Right lobe of liver (tissue), 6 donors: ENCODE measurements at regions not wholly inside any gene's neighbourhood (a gene's known extent, or its start where the extent isn't known, plus 50 kb on each side); places are given as distances from the start of the nearest gene placed in this dataset.

Source experiments
- ATAC-seq, 4 donors: fragments of 200-7000 bp; cut with Tn5 transposase; one replicate each; pipeline ENCODE4 v1.9.1; 2020; ENCODE audit warnings: mild to moderate bottlenecking in 4 of 4, moderate library complexity in 4 of 4
- DNase-seq, 3 donors: peaks; one replicate each; pipeline ENCODE4 v3.0.0-alpha.2; 2020
- H3K27ac ChIP-seq, 3 donors: fragments of 200-600 bp; one replicate each; pipeline ENCODE4 v1.8.0; 2022
- H3K27me3 ChIP-seq, 2 donors: fragments of 200-600 bp; one replicate each; pipeline ENCODE4 v1.8.0; 2022
- H3K36me3 ChIP-seq, 4 donors: fragments of 200-600 bp; sonication (generic) in 1 of 4; one replicate each; pipeline versions ENCODE4 v1.5.1 to v1.8.0; 2017 to 2022; ENCODE audit warnings: control low read depth in 1 of 4
- H3K4me1 ChIP-seq, 4 donors: fragments of 200-600 bp; sonication (generic) in 1 of 4; one replicate each; pipeline versions ENCODE4 v1.5.1 to v1.8.0; 2017 to 2022; ENCODE audit warnings: control low read depth in 1 of 4
- H3K4me3 ChIP-seq, 3 donors: fragments of 200-600 bp; one replicate each; pipeline ENCODE4 v1.8.0; 2022
- H3K9me3 ChIP-seq, 4 donors: fragments of 200-600 bp; sonication (generic) in 1 of 4; one replicate each; pipeline versions ENCODE4 v1.5.1 to v1.8.0; 2017 to 2022; ENCODE audit warnings: control low read depth in 1 of 4
- POLR2A ChIP-seq: fragments of 450-650 bp; IDR thresholded peaks from one replicate; pipeline ENCODE4 v1.6.1; 2017; ENCODE audit warnings: antibody characterized with exemption, mild to moderate bottlenecking
- WGBS: methylation state at CpG from one replicate; pipeline ENCODE4 v1.1.6; 2018; ENCODE audit warnings: low coverage, low lambda C conversion rate; ENCODE audit not compliant: insufficient coverage; ENCODE audit errors: missing lambda C conversion rate; 5-methylcytosine and 5-hydroxymethylcytosine counted together
- intact Hi-C, 2 donors: fragments of 100-400 bp; cut with DNase I; formaldehyde crosslinking; loops; one replicate each; pipeline versions ENCODE4 v1.11.2 to v1.14.1; 2022
- TF ChIP-seq, protein P1 (sequence below), 4 donors: fragments of 200-600 bp in 3 of 4; fragments of 450-650 bp in 1 of 4; IDR thresholded peaks; one replicate each; pipeline versions ENCODE4 v1.5.1 to v1.8.0; 2016 to 2022; ENCODE audit warnings: antibody characterized with exemption in 4 of 4, mild to moderate bottlenecking in 2 of 4
- donor health status: DM: no; HTN: yes; CAD: no.
- donor health status: DM: no; HTN: no; CAD: no.
- donor health status: DM: no; HTN: no; CAD: no.
- donor health status: DM: no; HTN: yes; CAD: no.
- donor health status: DM: no; HTN: yes; CAD: no.

DNA sequence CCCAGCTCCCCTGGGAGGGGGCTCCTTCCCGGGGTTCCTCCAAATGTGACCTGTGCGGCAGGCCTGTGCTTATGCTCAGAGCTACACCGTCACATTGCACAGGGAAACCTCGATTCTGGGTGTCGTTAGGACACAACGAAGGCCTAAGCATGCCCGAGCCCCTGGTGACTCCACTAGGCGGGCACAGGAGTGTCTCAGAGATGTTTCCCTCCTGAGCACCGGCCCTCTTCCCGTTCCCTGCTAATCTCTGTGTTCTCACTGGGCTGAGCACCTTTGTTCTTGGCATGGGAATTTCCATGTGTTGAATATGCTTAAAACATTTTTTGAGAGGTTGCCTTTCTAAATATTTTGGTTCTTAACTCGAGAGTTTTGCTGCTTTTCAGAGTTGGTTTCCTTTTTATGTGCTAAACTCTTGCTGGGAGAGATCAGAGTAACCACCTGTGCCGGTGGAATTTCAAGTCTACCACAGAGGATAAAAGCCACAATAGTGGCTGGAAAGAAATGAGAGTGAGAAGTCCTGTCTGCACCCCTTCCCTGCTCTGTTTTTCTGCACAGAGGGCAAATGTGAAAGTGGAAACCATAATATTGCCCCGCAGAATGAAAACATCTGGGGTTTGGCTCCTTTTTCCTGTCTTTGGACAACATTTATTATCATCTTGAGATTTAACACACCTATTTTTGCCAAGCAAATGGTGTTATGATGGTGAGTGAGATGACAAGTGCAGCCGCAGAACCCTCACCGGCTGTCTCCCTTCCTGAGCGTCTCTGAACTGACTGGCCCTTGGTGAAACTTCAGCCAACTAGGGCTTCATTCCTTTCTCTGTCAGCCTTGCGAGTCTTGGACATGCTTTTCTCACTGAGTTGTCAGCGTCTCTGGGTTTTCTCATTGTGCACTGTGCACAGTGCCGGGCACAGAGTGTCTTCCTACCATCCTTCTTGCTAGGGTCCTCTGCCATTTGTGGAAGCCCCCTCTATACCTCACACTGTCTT is 154.1 kb downstream of the VAPA start:
- H3K4me1 ChIP-seq = no peaks in the 10 kb centered on the region
- H3K27ac ChIP-seq = no peak overlapping the region
- intact Hi-C loops = no loop called here
- ATAC-seq (no peak), DNase-seq (no peak)
- H3K27me3 ChIP-seq = no peaks in the 10 kb centered on the region
- WGBS = 73% methylated on average over 10 of the region's 19 CpGs
- no peaks in the 10 kb centered on the region for H3K36me3 ChIP-seq
- H3K4me3 ChIP-seq = no peak overlapping the region
- no peak for TF ChIP-seq POLR2A
- TF ChIP-seq, protein P1, sequence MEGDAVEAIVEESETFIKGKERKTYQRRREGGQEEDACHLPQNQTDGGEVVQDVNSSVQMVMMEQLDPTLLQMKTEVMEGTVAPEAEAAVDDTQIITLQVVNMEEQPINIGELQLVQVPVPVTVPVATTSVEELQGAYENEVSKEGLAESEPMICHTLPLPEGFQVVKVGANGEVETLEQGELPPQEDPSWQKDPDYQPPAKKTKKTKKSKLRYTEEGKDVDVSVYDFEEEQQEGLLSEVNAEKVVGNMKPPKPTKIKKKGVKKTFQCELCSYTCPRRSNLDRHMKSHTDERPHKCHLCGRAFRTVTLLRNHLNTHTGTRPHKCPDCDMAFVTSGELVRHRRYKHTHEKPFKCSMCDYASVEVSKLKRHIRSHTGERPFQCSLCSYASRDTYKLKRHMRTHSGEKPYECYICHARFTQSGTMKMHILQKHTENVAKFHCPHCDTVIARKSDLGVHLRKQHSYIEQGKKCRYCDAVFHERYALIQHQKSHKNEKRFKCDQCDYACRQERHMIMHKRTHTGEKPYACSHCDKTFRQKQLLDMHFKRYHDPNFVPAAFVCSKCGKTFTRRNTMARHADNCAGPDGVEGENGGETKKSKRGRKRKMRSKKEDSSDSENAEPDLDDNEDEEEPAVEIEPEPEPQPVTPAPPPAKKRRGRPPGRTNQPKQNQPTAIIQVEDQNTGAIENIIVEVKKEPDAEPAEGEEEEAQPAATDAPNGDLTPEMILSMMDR (IDR thresholded peaks at IDR 0.05) = no peak
- no peaks in the 10 kb centered on the region for H3K9me3 ChIP-seq

- no peak overlapping the region for H3K4me3 ChIP-seq
- intact Hi-C loops = no loop called here
- no peak for DNase-seq
- no peak for ATAC-seq
- no peaks in the 10 kb centered on the region for H3K36me3 ChIP-seq
- H3K9me3 ChIP-seq = no peaks in the 10 kb centered on the region
- no peak overlapping the region for H3K27ac ChIP-seq
- H3K27me3 ChIP-seq = no peaks in the 10 kb centered on the region
- 87% methylated on average over 10 of the region's 22 CpGs for whole genome bisulfite sequencing
- TF ChIP-seq, protein P1 (IDR thresholded peaks at IDR 0.05) = no peak
- no peak for TF ChIP-seq POLR2A
- no peaks in the 10 kb centered on the region for H3K4me1 ChIP-seq
Observed at GRCh38 chr18:10068766-10069567, 155.2 kb downstream of the VAPA start.

DNA sequence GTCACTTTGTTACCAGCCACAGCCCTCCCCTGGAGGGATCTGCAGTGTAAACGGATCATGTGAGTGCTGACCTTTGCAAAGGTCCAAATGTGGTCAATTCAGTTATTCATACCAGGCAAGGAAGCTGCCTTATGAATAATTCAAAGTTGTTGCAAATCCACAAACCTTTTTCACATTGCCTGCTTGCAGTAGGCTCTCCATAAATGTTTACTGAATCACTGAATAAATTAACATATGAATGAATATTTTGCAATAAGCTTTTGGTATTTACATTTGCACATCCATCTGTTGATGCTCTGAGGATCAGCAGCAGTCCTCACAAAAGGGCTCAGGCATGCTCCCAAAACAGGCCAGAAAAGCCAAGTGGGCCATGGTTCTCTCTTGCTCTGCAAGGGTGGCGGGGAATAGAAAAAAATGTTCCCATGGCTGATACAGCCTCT is 156.8 kb downstream of the VAPA start:
- H3K9me3 ChIP-seq = no peaks in the 10 kb centered on the region
- no peaks in the 10 kb centered on the region for H3K27me3 ChIP-seq
- no peak overlapping the region for H3K4me3 ChIP-seq
- TF ChIP-seq, protein P1 (IDR thresholded peaks at IDR 0.05) = no peak
- no peak for TF ChIP-seq POLR2A
- H3K4me1 ChIP-seq = no peaks in the 10 kb centered on the region
- ATAC-seq = no peak
- intact Hi-C loops = no loop called here
- DNase-seq = no peak
- no peaks in the 10 kb centered on the region for H3K36me3 ChIP-seq
- WGBS = 45% methylated on average over 2 of the region's 2 CpGs
- H3K27ac ChIP-seq = no peak overlapping the region

DNA sequence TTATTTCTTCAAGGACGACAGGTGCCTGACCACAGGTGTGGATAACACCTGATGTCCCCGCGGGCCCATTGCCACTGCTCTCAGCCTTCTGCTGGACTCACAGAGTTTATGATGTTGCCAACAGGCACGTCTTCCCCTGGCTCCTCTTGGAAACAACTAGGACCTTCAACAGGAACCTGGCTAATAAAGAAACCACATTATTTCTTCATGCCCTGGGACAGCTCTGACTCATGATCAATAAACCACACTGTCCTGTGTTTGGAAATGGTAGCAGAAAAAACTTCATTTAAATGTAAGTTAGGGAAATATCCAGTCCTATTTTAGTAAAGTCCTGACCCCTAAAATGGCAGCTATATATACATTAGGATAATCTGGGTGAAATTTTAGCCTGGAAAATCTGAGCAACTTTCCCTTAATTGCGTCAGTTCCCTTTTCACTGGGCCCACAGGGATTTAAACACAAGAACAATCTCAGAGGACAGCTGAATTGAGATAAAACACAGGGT is 158.9 kb downstream of the VAPA start:
- TF ChIP-seq POLR2A = no peak
- TF ChIP-seq, protein P1 (IDR thresholded peaks at IDR 0.05) = no peak
- H3K27ac ChIP-seq = no peak overlapping the region
- intact Hi-C loops = no loop called here
- no peaks in the 10 kb centered on the region for H3K9me3 ChIP-seq
- no peaks in the 10 kb centered on the region for H3K4me1 ChIP-seq
- peak in 1 of 4 donors; percentile 15 for ATAC-seq
- DNase-seq = no peak
- no peaks in the 10 kb centered on the region for H3K27me3 ChIP-seq
- 31% methylated on average over 4 of the region's 5 CpGs for WGBS
- no peak overlapping the region for H3K4me3 ChIP-seq
- no peaks in the 10 kb centered on the region for H3K36me3 ChIP-seq
